Transverse colon (tissue), 3 donors: ENCODE measurements at regions not wholly inside any gene's neighbourhood (a gene's known extent, or its start where the extent isn't known, plus 50 kb on each side); places are given as distances from the start of the nearest gene placed in this dataset.
"Not testable (repeated sequence)": the region's sequence is repeated elsewhere in the genome, so short reads cannot be mapped to it uniquely, and the experiment has no call there.

Source experiments
- EP300 ChIP-seq: sonication (generic); formaldehyde crosslinking; IDR thresholded peaks from one replicate; pipeline ENCODE4 v1.6.1; 2017; ENCODE audit warnings: antibody characterized with exemption, low read depth
- TF ChIP-seq, protein P1 (sequence below), 5 experiments: fragments of 200-600 bp in 3 of 5; fragments of 450-650 bp in 2 of 5; sonication (generic) in 3 of 5; IDR thresholded peaks; 1 replicate in 2 of 5; 2 replicates in 3 of 5; pipeline ENCODE4 v1.5.1; 2016 to 2017; ENCODE audit warnings: antibody characterized with exemption in 5 of 5, inconsistent platforms in 3 of 5, mild to moderate bottlenecking in 2 of 5, moderate library complexity in 1 of 5

DNA sequence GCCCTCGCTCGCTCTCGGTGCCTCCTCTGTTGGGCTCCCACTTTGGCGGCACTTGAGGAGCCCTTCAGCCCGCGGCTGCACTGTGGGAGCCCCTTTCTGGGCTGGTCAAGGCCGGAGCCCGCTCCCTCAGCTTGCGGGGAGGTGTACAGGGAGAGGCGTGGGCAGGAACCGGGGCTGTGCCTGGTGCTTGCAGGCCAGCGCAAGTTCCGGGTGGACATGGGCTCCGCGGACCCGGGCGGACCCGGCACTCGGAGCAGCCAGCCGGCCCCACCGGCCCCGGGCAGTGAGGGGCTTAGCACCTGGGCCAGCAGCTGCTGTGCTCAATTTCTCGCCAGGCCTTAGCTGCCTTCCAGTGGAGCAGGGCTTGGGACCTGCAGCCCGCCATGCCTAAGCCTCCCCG lies 82.2 kb upstream of the RELN start:
- TF ChIP-seq, protein P1, sequence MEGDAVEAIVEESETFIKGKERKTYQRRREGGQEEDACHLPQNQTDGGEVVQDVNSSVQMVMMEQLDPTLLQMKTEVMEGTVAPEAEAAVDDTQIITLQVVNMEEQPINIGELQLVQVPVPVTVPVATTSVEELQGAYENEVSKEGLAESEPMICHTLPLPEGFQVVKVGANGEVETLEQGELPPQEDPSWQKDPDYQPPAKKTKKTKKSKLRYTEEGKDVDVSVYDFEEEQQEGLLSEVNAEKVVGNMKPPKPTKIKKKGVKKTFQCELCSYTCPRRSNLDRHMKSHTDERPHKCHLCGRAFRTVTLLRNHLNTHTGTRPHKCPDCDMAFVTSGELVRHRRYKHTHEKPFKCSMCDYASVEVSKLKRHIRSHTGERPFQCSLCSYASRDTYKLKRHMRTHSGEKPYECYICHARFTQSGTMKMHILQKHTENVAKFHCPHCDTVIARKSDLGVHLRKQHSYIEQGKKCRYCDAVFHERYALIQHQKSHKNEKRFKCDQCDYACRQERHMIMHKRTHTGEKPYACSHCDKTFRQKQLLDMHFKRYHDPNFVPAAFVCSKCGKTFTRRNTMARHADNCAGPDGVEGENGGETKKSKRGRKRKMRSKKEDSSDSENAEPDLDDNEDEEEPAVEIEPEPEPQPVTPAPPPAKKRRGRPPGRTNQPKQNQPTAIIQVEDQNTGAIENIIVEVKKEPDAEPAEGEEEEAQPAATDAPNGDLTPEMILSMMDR (IDR thresholded peaks at IDR 0.05), result not testable (repeated sequence)
- TF ChIP-seq EP300, result not testable (repeated sequence)
